DMS53 treated with DMSO at 0.1 percent for 48 hours (cell line): ENCODE measurements at regions not wholly inside any gene's neighbourhood (a gene's known extent, or its start where the extent isn't known, plus 50 kb on each side); places are given as distances from the start of the nearest gene placed in this dataset.
"Not testable (repeated sequence)": the region's sequence is repeated elsewhere in the genome, so short reads cannot be mapped to it uniquely, and the experiment has no call there.

Experiments used
- DNase-seq: peaks from one replicate; lab custom pipeline; 2025; ENCODE audit not compliant: unreplicated experiment; lab: John Stamatoyannopoulos, UW

- not testable (repeated sequence) for DNase-seq
Measured at GRCh38 chr4:73671348-73671747, 51.1 kb upstream of the RASSF6 start.

DNA sequence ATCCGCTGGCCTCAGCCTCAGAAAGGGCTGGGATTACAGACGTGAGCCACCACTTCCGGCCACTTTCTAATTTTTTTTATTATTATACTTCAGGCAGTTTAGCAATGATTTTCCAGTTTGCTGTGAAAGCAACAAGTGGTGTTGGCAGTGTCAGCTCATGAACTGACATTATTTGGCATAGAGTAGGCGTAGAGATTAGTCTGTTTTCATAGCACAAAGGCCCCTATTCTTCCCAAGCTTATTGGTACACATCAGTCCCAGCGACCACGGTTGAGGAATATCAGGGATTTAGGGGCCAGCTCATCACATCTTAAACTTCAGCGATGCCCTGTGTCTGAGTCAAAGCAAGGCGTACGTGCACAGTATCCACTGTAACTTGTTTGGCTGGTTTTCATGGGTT is 53.0 kb upstream of the RASSF6 start:
- DNase-seq = no peak

- no peak for DNase-seq
Measured at GRCh38 chr4:73674451-73674919, 54.2 kb upstream of the RASSF6 start.

GRCh38 chr4:73675623-73676022 is 55.4 kb upstream of the RASSF6 start:
- no peak for DNase-seq

GRCh38 chr4:73676136-73676535 is 55.9 kb upstream of the RASSF6 start:
- DNase-seq = peak; percentile 25

GRCh38 chr4:73676861-73677323 is 56.7 kb upstream of the RASSF6 start:
- DNase-seq = peak; percentile 97

GRCh38 chr4:73679836-73680235 is 59.6 kb upstream of the RASSF6 start:
- DNase-seq = no peak

DNA sequence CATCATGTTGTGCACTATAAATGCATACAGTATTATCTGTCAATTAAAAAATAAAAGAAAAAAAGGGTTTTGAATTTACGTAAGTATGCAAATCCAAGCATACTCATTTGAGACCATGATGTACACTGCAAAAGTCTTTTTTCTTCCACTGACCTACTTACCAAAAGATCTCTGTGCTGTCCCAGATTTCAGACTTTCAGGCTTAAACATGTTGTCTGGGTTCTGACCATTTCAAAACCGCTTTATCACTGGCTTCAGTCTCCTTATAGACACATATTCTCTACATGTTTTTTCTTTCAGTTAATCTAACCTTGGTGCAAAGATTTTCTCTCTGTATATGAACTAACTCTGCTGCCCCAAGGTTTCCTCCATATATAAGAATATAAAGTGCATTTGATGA is 58.6 kb upstream of the CXCL8 start:
- no peak for DNase-seq

GRCh38 chr4:73682508-73682907 is 57.9 kb upstream of the CXCL8 start:
- DNase-seq = no peak

DNA sequence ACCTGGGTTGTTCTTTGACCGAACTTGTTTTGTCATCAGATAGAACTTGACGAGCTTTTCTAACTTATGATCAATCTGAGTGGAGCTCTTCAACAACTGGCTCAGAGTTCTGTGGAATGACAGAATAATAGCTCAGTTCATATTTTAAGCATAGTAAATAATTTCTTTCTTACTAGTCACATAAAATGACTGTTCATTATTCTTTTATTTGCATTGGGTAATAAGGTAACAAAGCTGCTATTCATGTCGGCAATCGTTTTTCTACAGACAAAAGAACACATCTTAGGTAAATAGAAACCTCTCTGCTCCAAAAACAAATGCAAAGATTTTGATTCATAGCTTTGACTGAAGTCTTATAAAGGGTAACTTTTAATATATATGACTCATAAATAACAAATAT is 57.3 kb upstream of the CXCL8 start:
- peak; percentile 54 for DNase-seq

- DNase-seq = no peak
Measured at GRCh38 chr4:73683456-73683855, 56.9 kb upstream of the CXCL8 start.

GRCh38 chr4:73684097-73684496 is 56.3 kb upstream of the CXCL8 start:
- DNase-seq = no peak

GRCh38 chr4:73685052-73685451 is 55.3 kb upstream of the CXCL8 start:
- DNase-seq = no peak

DNA sequence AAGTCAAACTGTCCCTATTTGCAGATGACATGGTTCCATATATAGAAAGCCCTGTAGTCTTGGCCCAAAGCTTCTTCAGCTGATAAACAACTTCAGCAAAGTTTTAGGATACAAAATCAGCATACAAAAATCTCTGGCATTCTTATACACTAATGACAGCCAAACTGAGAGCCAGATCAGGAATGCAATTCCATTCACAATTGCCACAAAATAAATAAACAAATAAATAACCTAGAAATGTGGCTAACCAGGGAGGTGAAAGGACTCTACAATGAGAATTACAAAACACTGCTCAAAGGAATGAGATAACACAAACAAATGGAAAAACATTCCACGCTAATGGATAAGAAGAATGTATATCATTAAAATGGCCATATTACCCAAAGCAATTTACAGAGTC is 52.9 kb upstream of the CXCL8 start:
- DNase-seq = no peak

- peak; percentile 21 for DNase-seq
Measured at GRCh38 chr4:73690051-73690738, 50.2 kb upstream of the CXCL8 start.
